SK-N-SH (cell line): ENCODE measurements at regions not wholly inside any gene's neighbourhood (a gene's known extent, or its start where the extent isn't known, plus 50 kb on each side); places are given as distances from the start of the nearest gene placed in this dataset.

Experiments used
- CTCF ChIA-PET: fragments of 300-600, 350-600 bp; formaldehyde crosslinking; extraction: SDS; loops from one replicate; lab custom pipeline; 2021; lab: Yijun Ruan, JAX
- POLR2A ChIA-PET: fragments of 350-600 bp; sonication (Branson Sonifier 250); formaldehyde crosslinking; extraction: SDS; loops from one replicate; lab custom pipeline; 2020; ENCODE audit warnings: antibody characterized with exemption, inconsistent platforms; lab: Yijun Ruan, JAX
- DNase-seq: peaks from one replicate; pipeline ENCODE4 v3.0.0; 2012
- H2AFZ ChIP-seq: fragments of 200-600 bp; sonication (generic); 2 replicates; pipeline ENCODE4 v1.8.1; 2016; ENCODE audit warnings: antibody characterized with exemption, mild to moderate bottlenecking, low read depth
- H3F3A ChIP-seq: fragments of 200-600 bp; sonication (generic); replicated peaks from 2 replicates; pipeline ENCODE3; 2016; ENCODE audit warnings: antibody characterized with exemption, mild to moderate bottlenecking; ENCODE audit not compliant: insufficient read depth
- H3K27ac ChIP-seq, 2 experiments: fragments of 200-500 bp in 1 of 2; fragments of 200-600 bp in 1 of 2; sonication (Bioruptor generic) in 1 of 2; sonication (generic), shearing (Covaris generic) in 1 of 2; 2 replicates each; pipeline versions ENCODE4 v1.5.1 to v1.6.1; 2014 to 2016; ENCODE audit warnings: low read depth in 2 of 2, inconsistent platforms in 1 of 2, low read length in 1 of 2, mild to moderate bottlenecking in 1 of 2, mixed read lengths in 1 of 2
- H3K27me3 ChIP-seq: fragments of 200-600 bp; sonication (generic), shearing (Covaris generic); 2 replicates; pipeline ENCODE4 v1.6.1; 2016; ENCODE audit warnings: mixed run types; ENCODE audit not compliant: insufficient read depth
- H3K36me3 ChIP-seq, 2 experiments: fragments of 200-500 bp in 1 of 2; fragments of 200-600 bp in 1 of 2; sonication (Bioruptor generic) in 1 of 2; sonication (generic) in 1 of 2; replicated peaks in 1 of 2; 2 replicates each; pipeline versions ENCODE3 to v1.5.1; 2014 to 2016; ENCODE audit warnings: low read length in 1 of 2, mild to moderate bottlenecking in 1 of 2; ENCODE audit not compliant: insufficient read depth in 2 of 2, control insufficient read depth in 1 of 2
- H3K4me1 ChIP-seq, 2 experiments: fragments of 200-500 bp in 1 of 2; fragments of 200-600 bp in 1 of 2; sonication (Bioruptor generic) in 1 of 2; sonication (generic), shearing (Covaris generic) in 1 of 2; 2 replicates each; pipeline versions ENCODE4 v1.5.1 to v1.6.1; 2014 to 2016; ENCODE audit warnings: low read depth in 1 of 2, low read length in 1 of 2, mixed run types in 1 of 2; ENCODE audit not compliant: insufficient read depth in 2 of 2, control insufficient read depth in 1 of 2
- H3K4me2 ChIP-seq: fragments of 200-600 bp; sonication (generic), shearing (Covaris generic); 2 replicates; pipeline ENCODE4 v1.6.1; 2017; ENCODE audit warnings: mixed run types
- H3K4me3 ChIP-seq, 2 experiments: fragments of 200-500 bp in 1 of 2; fragments of 200-600 bp in 1 of 2; sonication (Bioruptor generic) in 1 of 2; sonication (generic), shearing (Covaris generic) in 1 of 2; 2 replicates each; pipeline versions ENCODE4 v1.5.1 to v1.8.1; 2014 to 2016; ENCODE audit warnings: low read depth in 2 of 2, inconsistent platforms in 1 of 2, low read length in 1 of 2, mild to moderate bottlenecking in 1 of 2, mixed read lengths in 1 of 2, moderate library complexity in 1 of 2
- H3K79me2 ChIP-seq: fragments of 200-600 bp; sonication (generic); 2 replicates; pipeline ENCODE4 v1.8.1; 2017; ENCODE audit warnings: mild to moderate bottlenecking; ENCODE audit not compliant: insufficient read depth
- H3K9ac ChIP-seq: fragments of 200-600 bp; sonication (generic); 2 replicates; pipeline ENCODE4 v1.6.1; 2017; ENCODE audit warnings: mixed run types
- H3K9me2 ChIP-seq: fragments of 200-600 bp; sonication (generic); 2 replicates; pipeline ENCODE4 v1.6.1; 2017; ENCODE audit warnings: mixed run types
- H3K9me3 ChIP-seq: fragments of 200-600 bp; sonication (generic); 2 replicates; pipeline ENCODE4 v1.6.1; 2017; ENCODE audit warnings: mixed run types, mild to moderate bottlenecking, moderate library complexity
- H4K20me1 ChIP-seq: fragments of 200-600 bp; sonication (generic); 2 replicates; pipeline ENCODE4 v1.6.1; 2017; ENCODE audit warnings: mild to moderate bottlenecking, mixed run types; ENCODE audit not compliant: insufficient read depth
- CHD2 ChIP-seq: fragments of 150-350 bp; IDR thresholded peaks from 2 replicates; pipeline ENCODE4 v1.6.1; 2018; ENCODE audit warnings: low read length; ENCODE audit not compliant: partially characterized antibody
- ELF1 ChIP-seq: IDR thresholded peaks from 2 replicates; pipeline ENCODE4 v1.4.0; 2012
- EZH2phosphoT487 ChIP-seq: fragments of 200-600 bp; sonication (generic); IDR thresholded peaks from 2 replicates; pipeline ENCODE4 v1.6.1; 2017; ENCODE audit warnings: low read depth, mixed run types, mild to moderate bottlenecking, antibody characterized with exemption, moderate library complexity, borderline replicate concordance
- GATA2 ChIP-seq: sonication (generic); formaldehyde crosslinking; IDR thresholded peaks from 2 replicates; pipeline ENCODE4 v1.5.0; 2020; ENCODE audit warnings: mild to moderate bottlenecking, missing genetic modification reagents
- MEF2A ChIP-seq: IDR thresholded peaks from 2 replicates; pipeline ENCODE4 v1.4.0; 2012; ENCODE audit warnings: low read depth, borderline replicate concordance
- NFIC ChIP-seq: IDR thresholded peaks from 2 replicates; pipeline ENCODE4 v1.4.0; 2012; ENCODE audit warnings: borderline replicate concordance
- NRF1 ChIP-seq: IDR thresholded peaks from 2 replicates; pipeline ENCODE4 v1.6.1; 2012; ENCODE audit warnings: low read depth, mild to moderate bottlenecking, low read length
- POLR2AphosphoS5 ChIP-seq: IDR thresholded peaks from 2 replicates; pipeline ENCODE4 v1.6.1; 2012; ENCODE audit warnings: low read depth, low read length
- RAD21 ChIP-seq: IDR thresholded peaks from 2 replicates; pipeline ENCODE4 v1.6.1; 2012; ENCODE audit warnings: mild to moderate bottlenecking, low read length
- RCOR1 ChIP-seq: fragments of 150-350 bp; IDR thresholded peaks from 2 replicates; pipeline ENCODE4 v1.6.1; 2017; ENCODE audit warnings: antibody characterized with exemption, low read length
- RFX5 ChIP-seq: IDR thresholded peaks from 2 replicates; pipeline ENCODE4 v1.6.1; 2012; ENCODE audit warnings: mild to moderate bottlenecking, improper control_type of control experiment, low read length
- SIN3A ChIP-seq: IDR thresholded peaks from 2 replicates; pipeline ENCODE4 v1.6.1; 2012; ENCODE audit warnings: low read depth, mild to moderate bottlenecking, low read length, moderate library complexity, borderline replicate concordance
- SMC3 ChIP-seq: IDR thresholded peaks from 2 replicates; pipeline ENCODE4 v1.6.1; 2012; ENCODE audit warnings: low read depth, low read length, improper control_type of control experiment
- TAF1 ChIP-seq: IDR thresholded peaks from 2 replicates; pipeline ENCODE4 v1.6.1; 2012; ENCODE audit warnings: low read depth, mild to moderate bottlenecking, low read length, moderate library complexity, borderline replicate concordance
- TCF12 ChIP-seq: IDR thresholded peaks from 2 replicates; pipeline ENCODE4 v1.4.0; 2012
- TEAD4 ChIP-seq: IDR thresholded peaks from 2 replicates; pipeline ENCODE4 v1.4.0; 2012; ENCODE audit warnings: mild to moderate bottlenecking, borderline replicate concordance; ENCODE audit not compliant: insufficient read depth
- WGBS: methylation state at CpG from one replicate; pipeline ENCODE4 v1.1.6; 2017; ENCODE audit warnings: low lambda C conversion rate; 5-methylcytosine and 5-hydroxymethylcytosine counted together
- TF ChIP-seq, protein P1 (sequence below): IDR thresholded peaks from 2 replicates; pipeline ENCODE4 v1.4.0; 2012; ENCODE audit warnings: low read depth
- TF ChIP-seq, protein P2 (sequence below): IDR thresholded peaks from 2 replicates; pipeline ENCODE4 v1.4.0; 2012; ENCODE audit warnings: low read depth, borderline replicate concordance
- TF ChIP-seq, protein P3 (sequence below): fragments of 150-350 bp; IDR thresholded peaks from 2 replicates; pipeline ENCODE4 v1.6.1; 2017; ENCODE audit warnings: antibody characterized with exemption, low read length, low read depth, borderline replicate concordance

DNA sequence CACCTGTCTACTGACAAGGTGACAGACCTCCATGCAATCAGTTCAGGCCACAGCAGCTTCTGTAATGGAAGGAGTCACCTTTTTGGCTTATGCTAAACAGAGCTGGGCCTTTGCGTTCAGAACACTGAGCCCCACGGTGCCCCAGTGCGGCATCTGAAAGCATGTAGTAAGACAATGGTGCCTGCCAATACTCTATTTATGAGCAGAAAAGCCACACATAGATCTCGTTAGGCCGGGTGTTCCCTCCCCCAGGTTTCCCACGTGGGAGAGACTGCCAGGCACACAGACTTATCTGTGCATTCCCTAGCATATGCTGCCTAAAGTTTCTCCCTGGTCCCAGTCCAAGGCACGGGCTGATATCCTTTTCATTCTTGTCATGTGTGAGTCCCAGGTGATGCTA is 150.9 kb downstream of the ACTR3 start:
- POLR2A ChIA-PET = no interaction called here

DNA sequence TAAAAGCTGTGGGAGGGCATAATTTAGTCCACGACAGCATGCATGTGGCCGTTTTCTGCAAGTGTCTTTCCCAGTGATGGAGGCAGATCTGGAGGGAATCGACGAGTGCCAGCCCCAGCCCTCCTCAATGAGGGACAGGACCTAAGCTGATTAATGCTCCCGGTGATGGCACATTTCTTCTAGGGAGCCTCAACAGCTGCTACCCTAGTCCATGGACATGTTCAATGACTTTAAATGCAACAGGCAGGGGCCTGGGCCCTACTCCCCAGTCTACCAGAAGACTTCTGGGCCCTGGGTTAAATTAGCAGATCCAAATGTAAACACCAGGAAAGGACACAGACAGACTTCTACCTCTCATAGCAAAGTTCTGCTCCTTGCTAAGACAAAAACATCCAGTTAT is 155.1 kb downstream of the ACTR3 start:
- Histone ChIP-seq H3K9ac (no peak overlapping the region), H3F3A (no peaks in the 10 kb centered on the region), H2AFZ (no peak overlapping the region), H3K4me1 (no peaks in the 10 kb centered on the region), H4K20me1 (no peaks in the 10 kb centered on the region), H3K27ac (no peak overlapping the region), H3K4me3 (no peak overlapping the region), H3K9me3 (no peaks in the 10 kb centered on the region), H3K79me2 (no peaks in the 10 kb centered on the region), H3K4me2 (no peak overlapping the region), H3K36me3 (no peaks in the 10 kb centered on the region), H3K27me3 (no peaks in the 10 kb centered on the region), H3K9me2 (no peaks in the 10 kb centered on the region)
- no peak for DNase-seq
- POLR2A ChIA-PET = no interaction called here
- TF ChIP-seq POLR2AphosphoS5 (no peak), SMC3 (no peak), RCOR1 (no peak), TEAD4 (no peak), GATA2 (no peak), RAD21 (no peak), NRF1 (no peak), RFX5 (no peak)
- TF ChIP-seq, protein P1, sequence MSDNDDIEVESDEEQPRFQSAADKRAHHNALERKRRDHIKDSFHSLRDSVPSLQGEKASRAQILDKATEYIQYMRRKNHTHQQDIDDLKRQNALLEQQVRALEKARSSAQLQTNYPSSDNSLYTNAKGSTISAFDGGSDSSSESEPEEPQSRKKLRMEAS = no peak
- TF ChIP-seq, protein P2, sequence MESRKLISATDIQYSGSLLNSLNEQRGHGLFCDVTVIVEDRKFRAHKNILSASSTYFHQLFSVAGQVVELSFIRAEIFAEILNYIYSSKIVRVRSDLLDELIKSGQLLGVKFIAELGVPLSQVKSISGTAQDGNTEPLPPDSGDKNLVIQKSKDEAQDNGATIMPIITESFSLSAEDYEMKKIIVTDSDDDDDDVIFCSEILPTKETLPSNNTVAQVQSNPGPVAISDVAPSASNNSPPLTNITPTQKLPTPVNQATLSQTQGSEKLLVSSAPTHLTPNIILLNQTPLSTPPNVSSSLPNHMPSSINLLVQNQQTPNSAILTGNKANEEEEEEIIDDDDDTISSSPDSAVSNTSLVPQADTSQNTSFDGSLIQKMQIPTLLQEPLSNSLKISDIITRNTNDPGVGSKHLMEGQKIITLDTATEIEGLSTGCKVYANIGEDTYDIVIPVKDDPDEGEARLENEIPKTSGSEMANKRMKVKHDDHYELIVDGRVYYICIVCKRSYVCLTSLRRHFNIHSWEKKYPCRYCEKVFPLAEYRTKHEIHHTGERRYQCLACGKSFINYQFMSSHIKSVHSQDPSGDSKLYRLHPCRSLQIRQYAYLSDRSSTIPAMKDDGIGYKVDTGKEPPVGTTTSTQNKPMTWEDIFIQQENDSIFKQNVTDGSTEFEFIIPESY = no peak
- WGBS = 0% methylated on average over 3 of the region's 5 CpGs
- CTCF ChIA-PET = no interaction called here

More for the DNA sequence above, 150.9 kb downstream of the ACTR3 start:
- H3K4me3 ChIP-seq = no peak overlapping the region
- WGBS = 38% methylated on average over 7 of the region's 7 CpGs
- H2AFZ ChIP-seq = no peak overlapping the region
- no peak for DNase-seq
- no peaks in the 10 kb centered on the region for H3K27me3 ChIP-seq
- no peak for TF ChIP-seq TEAD4
- TF ChIP-seq EZH2phosphoT487 = no peak
- no peak for TF ChIP-seq MEF2A
- TF ChIP-seq NFIC = no peak
- no peak for TF ChIP-seq RAD21
- no peak for TF ChIP-seq CHD2
- TF ChIP-seq, protein P3, sequence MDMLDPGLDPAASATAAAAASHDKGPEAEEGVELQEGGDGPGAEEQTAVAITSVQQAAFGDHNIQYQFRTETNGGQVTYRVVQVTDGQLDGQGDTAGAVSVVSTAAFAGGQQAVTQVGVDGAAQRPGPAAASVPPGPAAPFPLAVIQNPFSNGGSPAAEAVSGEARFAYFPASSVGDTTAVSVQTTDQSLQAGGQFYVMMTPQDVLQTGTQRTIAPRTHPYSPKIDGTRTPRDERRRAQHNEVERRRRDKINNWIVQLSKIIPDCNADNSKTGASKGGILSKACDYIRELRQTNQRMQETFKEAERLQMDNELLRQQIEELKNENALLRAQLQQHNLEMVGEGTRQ = no peak
- TF ChIP-seq ELF1 = no peak
- no peak for TF ChIP-seq GATA2
- no peak for TF ChIP-seq RFX5
- TF ChIP-seq SIN3A = no peak
- TF ChIP-seq TAF1 = no peak
- no peak for TF ChIP-seq TCF12
- H4K20me1 ChIP-seq = no peaks in the 10 kb centered on the region
- H3K36me3 ChIP-seq = no peaks in the 10 kb centered on the region
- H3K27ac ChIP-seq = no peak overlapping the region
- no peaks in the 10 kb centered on the region for H3K9me2 ChIP-seq
- no peaks in the 10 kb centered on the region for H3F3A ChIP-seq
- CTCF ChIA-PET = no interaction called here
- no peak overlapping the region for H3K9ac ChIP-seq
- H3K9me3 ChIP-seq = no peaks in the 10 kb centered on the region
- no peak overlapping the region for H3K4me2 ChIP-seq
- H3K79me2 ChIP-seq = no peaks in the 10 kb centered on the region
- no peaks in the 10 kb centered on the region for H3K4me1 ChIP-seq
